ENCODE measurements at regions not wholly inside any gene's neighbourhood (a gene's known extent, or its start where the extent isn't known, plus 50 kb on each side); places are given as distances from the start of the nearest gene placed in this dataset.

GRCh38 chr6:102761872-102762271 is 1368.4 kb downstream of the GRIK2 start:
- no peak for TF ChIP-seq KLF15 (CRISPR knock-in tag; IDR thresholded peaks at IDR 0.05; ENCODE audit: borderline replicate concordance)
- no peak for TF ChIP-seq SP1 (IDR thresholded peaks at IDR 0.05)
- no peak for TF ChIP-seq SP1 (CRISPR knock-in tag; IDR thresholded peaks at IDR 0.05)
- no peak for TF ChIP-seq CTCF (CRISPR knock-in tag; IDR thresholded peaks at IDR 0.05)
- no peak for TF ChIP-seq E2F1 (CRISPR knock-in tag; IDR thresholded peaks at IDR 0.05)
- TF ChIP-seq NR1H2 (CRISPR knock-in tag; IDR thresholded peaks at IDR 0.05; ENCODE audit: borderline replicate concordance, low read depth): no peak
- TF ChIP-seq HIVEP1 (CRISPR knock-in tag; IDR thresholded peaks at IDR 0.05): no peak
- TF ChIP-seq SALL2 (CRISPR knock-in tag; IDR thresholded peaks at IDR 0.05): no peak
- TF ChIP-seq ARNT (IDR thresholded peaks at IDR 0.05): no peak

All from HepG2 (cell line).